ENCODE measurements at regions not wholly inside any gene's neighbourhood (a gene's known extent, or its start where the extent isn't known, plus 50 kb on each side); places are given as distances from the start of the nearest gene placed in this dataset.

- TF ChIP-seq, protein P1, sequence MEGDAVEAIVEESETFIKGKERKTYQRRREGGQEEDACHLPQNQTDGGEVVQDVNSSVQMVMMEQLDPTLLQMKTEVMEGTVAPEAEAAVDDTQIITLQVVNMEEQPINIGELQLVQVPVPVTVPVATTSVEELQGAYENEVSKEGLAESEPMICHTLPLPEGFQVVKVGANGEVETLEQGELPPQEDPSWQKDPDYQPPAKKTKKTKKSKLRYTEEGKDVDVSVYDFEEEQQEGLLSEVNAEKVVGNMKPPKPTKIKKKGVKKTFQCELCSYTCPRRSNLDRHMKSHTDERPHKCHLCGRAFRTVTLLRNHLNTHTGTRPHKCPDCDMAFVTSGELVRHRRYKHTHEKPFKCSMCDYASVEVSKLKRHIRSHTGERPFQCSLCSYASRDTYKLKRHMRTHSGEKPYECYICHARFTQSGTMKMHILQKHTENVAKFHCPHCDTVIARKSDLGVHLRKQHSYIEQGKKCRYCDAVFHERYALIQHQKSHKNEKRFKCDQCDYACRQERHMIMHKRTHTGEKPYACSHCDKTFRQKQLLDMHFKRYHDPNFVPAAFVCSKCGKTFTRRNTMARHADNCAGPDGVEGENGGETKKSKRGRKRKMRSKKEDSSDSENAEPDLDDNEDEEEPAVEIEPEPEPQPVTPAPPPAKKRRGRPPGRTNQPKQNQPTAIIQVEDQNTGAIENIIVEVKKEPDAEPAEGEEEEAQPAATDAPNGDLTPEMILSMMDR (IDR thresholded peaks at IDR 0.05) = no peak
- no peak for TF ChIP-seq EZH2 (IDR thresholded peaks at IDR 0.05; ENCODE audit: borderline replicate concordance, insufficient read depth, low read depth, low read length, poor library complexity, severe bottlenecking)
These were observed 129.4 kb upstream of the RHOBTB1 start for GRCh38 chr10:61073391-61073790.

Measured in B cell (primary cell).